ENCODE measurements at regions not wholly inside any gene's neighbourhood (a gene's known extent, or its start where the extent isn't known, plus 50 kb on each side); places are given as distances from the start of the nearest gene placed in this dataset.

- TF ChIP-seq EZH2phosphoT487 (IDR thresholded peaks at IDR 0.05; ENCODE audit: insufficient read depth, low read depth) (no peak), EZH2 (IDR thresholded peaks at IDR 0.05; ENCODE audit: insufficient read depth, poor library complexity, severe bottlenecking) (no peak)
Observed at GRCh38 chr11:23555085-23555484, 694.8 kb upstream of the CCDC179 start.

Measured in GM23248 (cell line).